Adipocyte (in vitro differentiated cells): ENCODE measurements at regions not wholly inside any gene's neighbourhood (a gene's known extent, or its start where the extent isn't known, plus 50 kb on each side); places are given as distances from the start of the nearest gene placed in this dataset.

Source experiments
- DNase-seq: peaks from one replicate; pipeline ENCODE4 v3.0.0-alpha.2; 2015; ENCODE audit warnings: low read depth
- H3K27me3 ChIP-seq: replicated peaks from 2 replicates; pipeline ENCODE4 v1.7.0; 2013; ENCODE audit warnings: mild to moderate bottlenecking, low read length, moderate library complexity; ENCODE audit not compliant: control insufficient read depth, insufficient read depth
- H3K36me3 ChIP-seq: 2 replicates; pipeline ENCODE4 v1.7.0; 2013; ENCODE audit warnings: low read length, mild to moderate bottlenecking, moderate library complexity; ENCODE audit not compliant: control insufficient read depth, insufficient read depth, severe bottlenecking
- H3K4me1 ChIP-seq: 2 replicates; pipeline ENCODE4 v1.7.0; 2013; ENCODE audit warnings: mild to moderate bottlenecking, low read length, moderate library complexity; ENCODE audit not compliant: control insufficient read depth, insufficient read depth
- H3K4me3 ChIP-seq: 2 replicates; pipeline ENCODE4 v1.7.0; 2013; ENCODE audit warnings: mild to moderate bottlenecking, low read length, moderate library complexity
- H3K9ac ChIP-seq: 2 replicates; pipeline ENCODE4 v1.7.0; 2013; ENCODE audit warnings: mild to moderate bottlenecking, low read length, moderate library complexity
- H3K9me3 ChIP-seq: 2 replicates; pipeline ENCODE4 v1.7.0; 2013; ENCODE audit warnings: mild to moderate bottlenecking, low read length, moderate library complexity; ENCODE audit not compliant: control insufficient read depth

DNA sequence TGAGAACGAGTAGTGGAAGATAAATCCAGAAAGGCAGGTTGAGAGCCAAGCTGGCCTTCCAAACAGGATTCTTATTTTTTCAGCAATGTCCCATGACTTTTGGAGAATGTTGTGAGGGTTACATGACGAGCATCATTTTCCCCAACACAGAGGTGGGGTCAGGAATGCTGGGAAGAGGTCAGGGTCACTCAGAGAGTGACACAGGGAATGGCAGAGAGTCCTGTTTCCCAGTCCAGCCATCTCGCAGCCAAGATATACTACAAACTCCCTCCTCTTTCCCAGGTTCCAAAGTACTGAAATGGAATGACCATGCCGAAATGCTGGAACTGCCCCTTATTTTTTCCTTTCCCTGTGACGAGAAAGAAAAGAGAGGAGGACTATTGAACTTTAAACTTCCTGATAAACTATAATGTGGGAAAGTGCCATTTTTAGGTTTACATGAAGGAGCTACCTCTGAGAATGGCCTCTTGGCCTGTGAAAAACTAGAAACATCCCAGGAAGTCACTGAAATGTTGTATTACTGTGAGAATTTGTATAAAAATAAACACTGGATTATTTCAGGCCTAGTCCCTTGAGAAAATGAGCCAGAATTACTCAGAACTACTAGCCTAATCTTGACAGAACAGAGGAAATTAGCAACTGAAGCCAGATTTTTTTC, 420.4 kb downstream of the CETN3 start:
- Histone ChIP-seq H3K36me3 (no peaks in the 10 kb centered on the region), H3K9me3 (no peaks in the 10 kb centered on the region), H3K4me1 (peaks cover 29% of the 10 kb centered on the region), H3K9ac (no peak overlapping the region), H3K4me3 (no peak overlapping the region), H3K27me3 (no peaks in the 10 kb centered on the region)
- DNase-seq, result peak; percentile 56

DNA sequence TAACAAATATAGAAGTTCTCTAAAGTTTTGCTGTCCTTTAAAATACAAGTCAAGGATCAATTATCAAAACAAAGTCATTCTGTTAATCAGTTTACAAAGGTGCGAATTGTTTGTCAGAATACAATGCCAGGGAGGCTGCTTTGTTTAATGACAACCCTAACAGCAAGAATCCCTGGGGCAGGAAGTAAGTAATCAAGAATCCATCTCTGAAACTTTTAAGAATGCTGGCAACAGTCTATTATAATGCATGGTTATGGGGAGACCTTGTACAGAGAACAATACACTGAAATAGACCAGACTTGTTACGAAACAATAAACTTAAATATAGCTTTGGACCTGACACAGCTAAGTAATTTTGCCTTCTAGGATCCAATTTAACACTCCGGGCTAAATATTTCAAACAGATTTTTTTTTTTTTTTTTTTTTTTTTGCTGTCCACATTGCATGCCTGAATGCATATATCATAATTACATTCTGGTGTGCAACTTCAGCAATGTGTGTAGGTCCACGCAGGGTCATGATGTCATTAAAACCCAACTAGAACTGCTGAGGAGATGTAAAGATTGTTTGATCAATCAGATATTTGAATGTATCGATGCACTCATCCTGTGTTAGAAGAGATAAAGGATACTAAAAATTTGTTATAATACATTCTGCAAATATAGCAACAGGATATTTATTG, 421.3 kb downstream of the CETN3 start:
- Histone ChIP-seq H3K27me3 (no peaks in the 10 kb centered on the region), H3K9me3 (no peaks in the 10 kb centered on the region), H3K36me3 (no peaks in the 10 kb centered on the region), H3K4me1 (peaks cover 20% of the 10 kb centered on the region), H3K4me3 (no peak overlapping the region), H3K9ac (no peak overlapping the region)
- peak; percentile 41 for DNase-seq

DNA sequence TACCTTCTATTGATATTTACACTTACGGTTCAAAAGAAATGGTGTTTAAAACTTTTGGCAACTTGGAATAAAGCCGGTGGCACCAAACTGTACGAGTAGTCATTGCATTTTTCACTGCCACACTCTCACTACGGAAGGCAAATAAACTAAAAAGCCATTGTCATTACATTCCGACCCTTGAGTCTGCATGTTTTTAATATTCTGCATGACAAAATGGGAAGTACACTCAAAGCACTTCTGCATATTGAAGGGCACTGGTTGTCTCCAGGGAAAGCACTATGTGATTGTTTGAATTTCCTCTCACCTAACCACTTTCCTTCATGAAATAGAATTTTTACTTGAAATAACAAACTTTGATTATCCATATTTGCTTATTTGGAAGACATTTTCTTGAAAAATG, 426.3 kb downstream of the CETN3 start:
- H3K4me1 ChIP-seq, result peaks cover 20% of the 10 kb centered on the region
- H3K9ac ChIP-seq, result no peak overlapping the region
- H3K9me3 ChIP-seq, result no peaks in the 10 kb centered on the region
- H3K36me3 ChIP-seq, result no peaks in the 10 kb centered on the region
- H3K27me3 ChIP-seq, result no peaks in the 10 kb centered on the region
- H3K4me3 ChIP-seq, result no peak overlapping the region
- no peak for DNase-seq

DNA sequence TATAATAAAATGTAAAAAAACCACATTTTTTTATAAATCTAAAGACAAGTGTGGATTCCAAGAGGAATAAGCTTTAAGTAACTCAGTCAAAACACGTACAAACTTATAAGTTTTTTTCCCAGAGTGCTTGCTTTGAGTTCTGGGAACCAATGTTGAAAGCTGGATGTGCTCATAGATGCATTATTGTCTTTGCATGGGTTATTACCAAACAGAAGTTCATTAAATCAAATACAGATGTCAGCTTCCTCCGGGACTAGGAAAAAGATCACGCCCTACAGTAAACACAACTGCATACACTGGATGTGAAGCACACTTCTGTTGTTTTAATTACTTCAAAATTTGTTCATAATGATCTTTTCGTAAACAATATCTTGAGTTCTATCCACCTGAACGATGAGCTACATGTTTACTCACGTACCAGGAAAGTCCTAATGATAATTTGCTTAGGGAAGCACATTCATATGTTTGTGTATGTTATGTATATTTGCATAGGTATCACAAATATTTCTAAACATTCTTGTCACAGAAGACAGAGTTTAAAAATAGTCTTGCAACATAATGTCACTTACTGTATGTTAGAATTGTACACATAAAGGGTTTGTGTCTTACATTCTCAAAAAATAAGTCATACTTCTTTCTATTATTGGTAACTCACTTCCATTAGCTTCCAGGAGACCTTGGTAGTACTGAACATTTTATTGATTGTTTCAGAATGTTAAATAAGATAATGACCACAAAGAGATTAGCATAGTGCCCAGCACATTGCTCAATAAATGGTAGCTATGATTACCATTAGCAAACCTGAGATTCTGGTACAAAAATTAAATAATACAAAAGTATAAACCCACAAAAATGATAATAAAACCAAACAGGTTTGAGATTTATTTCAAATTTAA, 427.4 kb downstream of the CETN3 start:
- peak; percentile 75 for DNase-seq
- Histone ChIP-seq H3K9ac (no peak overlapping the region), H3K4me1 (peaks cover 20% of the 10 kb centered on the region), H3K27me3 (no peaks in the 10 kb centered on the region), H3K4me3 (no peak overlapping the region), H3K9me3 (no peaks in the 10 kb centered on the region), H3K36me3 (no peaks in the 10 kb centered on the region)

DNA sequence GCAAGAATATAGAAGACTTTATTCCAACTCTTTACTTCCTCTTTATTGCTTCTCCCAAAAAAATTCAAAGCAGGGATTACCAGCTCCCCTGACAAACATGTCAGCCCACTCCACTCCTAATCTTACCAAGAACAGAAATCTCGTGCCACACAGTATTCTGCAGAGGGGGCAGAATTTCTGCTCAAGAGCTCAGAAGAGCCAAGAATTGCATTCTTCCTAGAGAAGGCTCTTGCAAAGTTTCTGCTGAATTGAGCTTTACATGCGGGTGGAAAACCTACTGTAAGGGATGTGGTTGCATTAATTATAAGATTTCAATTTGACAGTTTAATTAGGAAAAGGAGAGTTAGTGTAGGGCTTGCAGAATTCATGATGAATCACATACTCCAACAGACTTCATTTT, 428.5 kb downstream of the CETN3 start:
- no peaks in the 10 kb centered on the region for H3K36me3 ChIP-seq
- H3K4me1 ChIP-seq, result peaks cover 20% of the 10 kb centered on the region
- no peaks in the 10 kb centered on the region for H3K9me3 ChIP-seq
- H3K9ac ChIP-seq, result no peak overlapping the region
- H3K27me3 ChIP-seq, result no peaks in the 10 kb centered on the region
- DNase-seq, result no peak
- H3K4me3 ChIP-seq, result no peak overlapping the region

DNA sequence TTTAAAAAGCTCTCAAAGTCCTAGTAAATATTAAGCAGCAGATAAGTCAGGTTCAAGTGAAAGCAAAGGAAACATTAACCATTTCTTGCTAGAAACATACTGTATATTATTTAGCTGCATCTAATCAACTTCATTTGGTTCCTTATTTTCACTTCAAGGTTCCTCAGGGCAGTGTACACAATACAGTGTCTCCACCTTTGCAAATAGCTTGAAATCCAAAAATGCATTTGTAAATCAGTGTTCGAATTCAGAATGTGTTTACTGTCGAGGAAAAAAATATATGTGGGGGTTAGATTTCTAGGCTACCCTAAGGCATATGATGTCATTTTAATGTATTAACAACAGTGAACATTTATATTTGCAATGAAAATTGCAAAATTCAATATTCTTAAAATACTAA, 436.0 kb downstream of the CETN3 start:
- Histone ChIP-seq H3K9me3 (no peaks in the 10 kb centered on the region), H3K9ac (no peak overlapping the region), H3K36me3 (no peaks in the 10 kb centered on the region), H3K27me3 (no peaks in the 10 kb centered on the region), H3K4me1 (peaks cover 10% of the 10 kb centered on the region), H3K4me3 (no peak overlapping the region)
- DNase-seq, result no peak

DNA sequence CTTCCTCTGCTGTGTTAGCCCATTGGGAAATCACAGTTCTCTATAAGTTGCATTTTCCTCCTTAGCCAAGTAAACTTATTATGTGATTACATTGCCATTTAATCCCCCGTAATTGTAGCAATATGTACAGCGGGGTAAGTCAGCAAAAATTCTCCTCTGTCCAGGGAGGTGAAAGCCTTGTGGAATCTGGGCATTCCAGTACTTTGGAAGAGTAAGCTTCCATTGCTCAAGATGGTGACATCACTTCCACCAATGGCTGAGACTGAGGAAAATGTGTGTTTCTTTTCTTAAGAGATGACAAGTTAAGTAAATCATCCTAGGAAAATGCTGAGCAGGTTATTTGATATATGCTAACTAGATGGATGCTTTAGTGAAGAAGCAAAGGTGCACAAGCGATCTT, 436.7 kb downstream of the CETN3 start:
- peaks cover 11% of the 10 kb centered on the region for H3K4me1 ChIP-seq
- H3K27me3 ChIP-seq, result no peaks in the 10 kb centered on the region
- DNase-seq, result peak; percentile 76
- no peak overlapping the region for H3K9ac ChIP-seq
- no peak overlapping the region for H3K4me3 ChIP-seq
- no peaks in the 10 kb centered on the region for H3K9me3 ChIP-seq
- no peaks in the 10 kb centered on the region for H3K36me3 ChIP-seq

DNA sequence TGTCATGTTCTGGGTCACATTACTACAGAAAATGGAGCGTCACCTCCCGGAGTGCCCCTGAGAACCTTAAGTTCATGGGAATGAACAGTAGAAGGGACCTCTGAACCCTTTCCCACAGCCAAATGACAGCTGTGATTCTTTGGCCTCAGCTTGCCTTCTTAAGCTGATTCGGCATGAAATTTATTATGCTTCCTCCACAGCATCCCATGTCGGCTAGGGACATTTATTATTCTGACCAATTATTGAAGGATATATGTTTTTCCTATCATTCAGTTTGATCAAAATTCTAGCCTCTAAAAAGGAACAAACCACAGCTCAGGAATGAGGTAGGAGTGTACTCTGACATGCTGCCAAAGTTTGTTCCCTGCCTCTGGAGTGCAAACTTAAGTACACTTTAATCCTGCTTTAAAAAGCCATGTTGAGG, 440.6 kb downstream of the CETN3 start:
- no peaks in the 10 kb centered on the region for H3K36me3 ChIP-seq
- DNase-seq, result peak; percentile 65
- H3K9me3 ChIP-seq, result no peaks in the 10 kb centered on the region
- no peak overlapping the region for H3K4me3 ChIP-seq
- no peaks in the 10 kb centered on the region for H3K27me3 ChIP-seq
- peaks cover 11% of the 10 kb centered on the region for H3K4me1 ChIP-seq
- no peak overlapping the region for H3K9ac ChIP-seq

DNA sequence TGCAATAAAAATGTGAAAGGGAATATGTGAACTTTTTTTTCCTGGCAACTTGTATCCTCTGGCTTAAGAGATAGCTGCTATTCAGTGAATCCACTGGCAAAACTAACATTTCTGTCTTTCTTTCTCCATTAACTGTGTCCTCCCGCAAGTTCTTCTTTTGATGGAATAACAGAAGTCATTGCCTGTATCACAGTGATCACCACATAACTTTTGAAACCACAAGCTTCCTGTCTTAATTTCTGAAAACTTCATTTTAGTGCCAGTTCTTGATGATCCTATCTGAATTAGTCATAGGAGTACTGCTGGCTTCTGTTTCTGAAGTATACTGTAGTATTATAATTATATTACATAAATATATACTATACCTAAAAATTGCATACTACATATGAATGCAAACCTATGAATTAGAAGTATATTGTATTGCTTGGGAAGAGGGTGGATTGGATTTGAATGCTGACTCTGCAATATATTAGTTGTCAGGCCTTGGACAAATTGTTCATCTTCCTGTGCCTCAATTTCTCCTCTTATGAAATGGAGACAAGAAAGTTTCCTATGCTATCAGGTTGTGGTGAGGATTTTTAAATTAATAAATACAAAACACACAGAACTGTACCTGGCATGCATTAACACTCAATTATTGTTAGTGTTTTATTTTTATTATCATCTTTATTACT, 441.6 kb downstream of the CETN3 start:
- Histone ChIP-seq H3K36me3 (no peaks in the 10 kb centered on the region), H3K4me1 (peaks cover 11% of the 10 kb centered on the region), H3K4me3 (no peak overlapping the region), H3K9ac (no peak overlapping the region), H3K27me3 (no peaks in the 10 kb centered on the region), H3K9me3 (no peaks in the 10 kb centered on the region)
- DNase-seq, result peak; percentile 41

DNA sequence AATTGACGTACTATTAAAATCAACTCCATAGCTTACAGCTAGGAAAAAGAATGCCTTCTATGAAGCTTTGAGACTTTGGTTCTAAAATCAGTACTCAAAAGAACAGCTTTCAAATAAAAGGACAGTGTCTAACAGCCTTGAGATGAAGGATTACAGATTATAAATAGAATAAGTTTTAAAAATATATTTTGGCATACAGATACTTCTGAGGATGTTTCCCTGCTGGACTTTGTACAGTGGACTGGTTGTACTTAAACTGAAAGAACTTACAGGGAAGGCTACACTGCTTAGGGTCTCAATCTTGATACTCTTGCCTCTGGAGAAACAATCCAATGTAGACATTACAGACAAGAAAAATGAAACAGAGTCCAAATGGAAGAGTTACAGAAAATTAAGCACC, 452.7 kb downstream of the CETN3 start:
- no peaks in the 10 kb centered on the region for H3K27me3 ChIP-seq
- H3K36me3 ChIP-seq, result no peaks in the 10 kb centered on the region
- no peaks in the 10 kb centered on the region for H3K4me1 ChIP-seq
- no peaks in the 10 kb centered on the region for H3K9me3 ChIP-seq
- H3K9ac ChIP-seq, result no peak overlapping the region
- DNase-seq, result no peak
- no peak overlapping the region for H3K4me3 ChIP-seq

DNA sequence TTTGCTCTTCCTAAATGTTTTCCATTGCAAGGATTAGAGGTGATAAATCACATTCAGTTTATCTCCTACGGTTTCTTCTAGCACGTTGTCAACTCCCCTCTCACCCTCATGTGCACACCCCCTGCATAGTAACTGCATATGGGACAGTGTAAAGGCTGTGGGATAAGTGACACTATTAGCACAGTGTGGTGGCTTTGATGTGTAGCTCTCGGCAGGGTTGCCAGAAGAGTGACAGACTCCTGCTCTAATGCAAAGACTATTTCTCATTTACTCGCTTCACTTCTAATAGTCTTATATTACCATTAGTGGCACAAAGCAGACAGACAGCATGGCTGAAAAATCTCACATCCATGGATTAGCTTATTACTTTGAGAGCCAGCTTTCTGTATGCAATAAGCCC, 454.6 kb downstream of the CETN3 start:
- H3K36me3 ChIP-seq, result no peaks in the 10 kb centered on the region
- no peaks in the 10 kb centered on the region for H3K4me1 ChIP-seq
- DNase-seq, result no peak
- H3K4me3 ChIP-seq, result no peak overlapping the region
- H3K27me3 ChIP-seq, result no peaks in the 10 kb centered on the region
- H3K9ac ChIP-seq, result no peak overlapping the region
- no peaks in the 10 kb centered on the region for H3K9me3 ChIP-seq
